ENCODE measurements at regions not wholly inside any gene's neighbourhood (a gene's known extent, or its start where the extent isn't known, plus 50 kb on each side); places are given as distances from the start of the nearest gene placed in this dataset.
"Not testable (repeated sequence)": the region's sequence is repeated elsewhere in the genome, so short reads cannot be mapped to it uniquely, and the experiment has no call there.

DNA sequence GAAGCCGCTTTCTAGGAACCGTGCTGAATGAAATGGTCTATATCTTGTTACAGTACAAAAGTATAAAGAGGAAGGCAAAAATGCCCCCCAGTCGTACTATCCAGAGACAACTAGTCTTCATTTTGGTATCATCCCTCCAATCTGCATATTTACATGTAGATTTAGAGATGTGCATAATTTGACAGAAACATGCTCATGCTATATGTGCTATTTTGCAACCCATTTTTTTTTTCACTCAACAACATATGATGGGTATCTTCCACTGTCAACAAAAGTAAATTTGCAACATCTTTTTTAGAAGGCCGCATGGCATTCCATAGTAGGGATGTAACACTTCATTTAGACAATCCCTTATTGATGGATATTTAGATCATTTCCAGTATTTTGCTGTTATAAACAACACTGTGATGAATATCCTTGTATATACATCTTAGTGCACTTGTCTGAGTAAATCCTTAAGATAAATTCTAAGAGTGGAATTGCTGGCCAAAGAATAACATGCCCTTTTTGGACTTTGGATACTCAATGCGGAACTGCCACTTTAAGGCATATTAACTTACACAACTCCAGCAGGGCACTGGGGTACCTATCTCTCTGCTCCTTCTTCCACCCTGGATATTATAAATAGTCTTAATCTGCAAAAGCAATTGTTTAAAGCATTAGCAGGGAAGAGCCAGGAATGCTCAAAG lies 71.1 kb upstream of the SH3PXD2B start:
- DNase-seq, result no peak

GRCh38 chr5:172524573-172525021 lies 70.3 kb upstream of the SH3PXD2B start:
- no peak for DNase-seq

GRCh38 chr5:172523146-172523745 lies 68.9 kb upstream of the SH3PXD2B start:
- no peak for DNase-seq

GRCh38 chr5:172521338-172521932 lies 67.1 kb upstream of the SH3PXD2B start:
- DNase-seq, result no peak

- DNase-seq, result no peak
Measured at GRCh38 chr5:172511952-172512351, 57.6 kb upstream of the SH3PXD2B start.

- DNase-seq, result no peak
Measured at GRCh38 chr5:172509405-172509781, 55.1 kb upstream of the SH3PXD2B start.

- DNase-seq, result no peak
Measured at GRCh38 chr5:172508471-172509404, 54.4 kb upstream of the SH3PXD2B start.

DNA sequence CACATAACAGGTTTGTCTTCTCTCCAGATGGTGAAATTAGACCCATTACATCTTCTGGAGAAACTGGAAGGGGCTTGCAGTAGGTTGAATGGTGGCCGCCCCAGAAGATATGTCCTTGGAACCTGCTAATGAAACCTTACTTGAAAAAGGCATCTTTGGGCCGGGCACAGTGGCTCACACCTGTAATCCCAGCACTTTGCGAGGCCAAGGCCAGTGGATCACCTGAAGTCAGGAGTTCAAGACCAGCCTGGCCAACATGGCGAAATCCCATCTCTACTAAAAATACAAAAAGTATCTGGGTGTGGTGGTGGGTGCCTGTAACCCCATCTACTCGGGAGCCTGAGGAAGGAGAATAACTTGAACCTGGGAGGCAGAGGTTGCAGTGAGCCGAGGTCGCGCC lies 53.2 kb upstream of the SH3PXD2B start:
- not testable (repeated sequence) for DNase-seq

DNA sequence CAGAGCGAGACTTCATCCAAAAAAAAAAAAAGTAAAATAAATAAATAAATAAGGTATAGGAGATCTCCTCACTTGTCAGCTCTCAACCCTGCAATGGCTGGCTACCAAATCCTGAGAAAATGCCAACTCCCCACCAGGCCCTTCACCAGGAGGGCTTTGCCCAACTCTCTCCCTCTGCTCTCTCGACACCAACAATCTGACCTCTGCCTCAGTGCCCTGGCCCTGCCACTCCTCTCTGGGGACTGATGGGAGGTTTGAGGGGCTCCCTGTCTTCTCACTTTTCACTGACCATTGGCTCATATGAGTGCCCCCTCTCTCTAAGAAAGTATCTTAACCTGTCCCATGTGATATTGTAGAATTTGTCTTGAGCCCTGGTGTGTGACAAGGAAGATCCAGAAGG lies 52.6 kb upstream of the SH3PXD2B start:
- DNase-seq, result no peak

DNA sequence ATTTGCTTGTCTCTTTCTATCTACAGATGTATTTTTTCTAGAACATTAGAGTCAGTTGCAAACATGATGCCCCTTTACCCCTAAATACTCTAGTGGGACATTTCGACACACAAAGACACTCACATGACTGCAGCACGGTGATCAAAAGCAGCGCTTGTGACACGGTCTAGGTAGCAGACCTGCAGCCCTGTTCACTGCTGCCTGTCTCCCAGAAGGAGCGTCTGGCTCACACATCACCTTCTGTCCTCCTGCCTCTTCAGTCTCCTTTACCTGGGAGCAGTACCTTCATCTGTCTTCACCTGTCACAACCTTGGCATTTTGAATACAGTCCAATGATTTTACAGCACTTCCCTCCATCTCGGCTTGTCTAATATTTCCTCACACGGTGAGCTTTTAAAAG lies 51.9 kb upstream of the SH3PXD2B start:
- no peak for DNase-seq

DNA sequence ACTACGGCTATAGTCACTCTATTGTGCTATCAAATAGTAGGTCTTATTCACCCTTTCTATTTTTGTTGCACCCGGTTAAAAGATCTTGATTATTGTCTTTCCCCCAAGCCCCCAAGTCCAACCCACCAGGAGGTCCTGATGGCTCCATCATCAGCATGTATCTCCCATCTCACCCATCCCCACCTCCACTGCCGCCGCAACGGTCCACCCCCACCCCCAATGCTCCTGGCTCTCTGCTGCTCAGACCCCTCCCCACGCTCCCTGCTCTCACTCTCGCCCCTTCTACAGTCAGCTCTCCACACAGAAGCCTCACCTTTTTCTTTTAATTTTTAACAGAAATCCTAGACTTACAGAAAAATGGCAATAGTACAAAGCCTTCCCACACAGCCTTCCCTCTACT lies 51.5 kb upstream of the SH3PXD2B start:
- no peak for DNase-seq

DNA sequence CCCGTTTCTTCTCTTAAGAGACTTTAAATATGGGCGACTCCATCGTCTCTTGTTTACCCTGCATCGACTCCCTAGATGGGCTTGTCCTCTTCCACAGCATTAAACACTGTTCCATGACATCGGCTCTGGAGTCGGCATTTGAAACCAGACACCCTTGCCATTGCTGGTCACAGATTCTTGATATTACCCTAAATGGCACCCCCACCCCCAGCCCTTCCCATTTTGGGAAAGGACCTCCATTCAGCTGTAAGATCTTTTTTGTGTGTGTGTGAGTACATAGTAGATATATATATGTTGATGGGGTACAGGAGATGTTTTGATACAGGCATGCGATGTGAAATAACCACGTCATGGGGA lies 51.1 kb upstream of the SH3PXD2B start:
- no peak for DNase-seq

DNA sequence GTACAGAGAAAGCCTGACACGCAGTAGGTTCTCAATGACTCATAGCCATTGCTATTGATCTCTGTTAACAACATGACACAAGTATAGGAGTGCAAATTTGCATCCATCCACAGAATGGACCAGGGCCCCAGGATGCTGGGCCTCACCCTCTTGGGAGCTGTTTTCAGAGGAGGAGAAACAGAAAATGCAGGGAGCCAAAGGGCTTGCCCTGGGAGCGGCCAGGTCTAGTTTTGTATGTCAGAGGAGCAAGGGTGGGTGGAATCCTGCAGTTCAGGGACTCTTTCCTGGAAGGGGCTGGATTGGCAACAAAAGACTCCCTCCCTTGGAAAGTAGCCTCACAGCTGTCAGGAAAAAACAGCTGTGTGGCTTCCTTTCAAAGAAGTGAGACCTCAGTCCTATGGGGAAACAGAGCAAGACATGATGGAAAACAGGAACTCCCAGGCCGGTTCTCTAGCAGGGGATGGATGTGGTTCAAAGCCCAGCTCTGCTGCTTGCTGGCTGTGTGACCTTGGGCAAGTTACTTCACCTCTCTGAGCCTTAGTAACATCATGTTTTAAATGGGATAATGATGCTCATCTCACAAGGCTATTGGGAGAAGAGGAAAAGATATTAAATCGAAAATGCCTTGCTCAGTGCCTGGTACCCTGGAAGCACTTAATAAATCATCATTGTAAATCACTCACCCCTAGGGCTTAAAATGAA lies 50.5 kb upstream of the SH3PXD2B start:
- DNase-seq, result no peak

- DNase-seq, result no peak
Measured at GRCh38 chr5:172503925-172504700, 49.8 kb upstream of the SH3PXD2B start.

Data from NCI-H82 (cell line).